COLO829 (cell line): ENCODE measurements at regions not wholly inside any gene's neighbourhood (a gene's known extent, or its start where the extent isn't known, plus 50 kb on each side); places are given as distances from the start of the nearest gene placed in this dataset.

Experiments used
- DNase-seq: peaks from one replicate; pipeline ENCODE4 v3.0.0; 2012; ENCODE audit warnings: low spot score

GRCh38 chr4:56240554-56241174, 146.6 kb downstream of the AASDH start:
- DNase-seq = no peak

- no peak for DNase-seq
Measured at GRCh38 chr4:56238251-56238650, 149.0 kb downstream of the AASDH start.

DNA sequence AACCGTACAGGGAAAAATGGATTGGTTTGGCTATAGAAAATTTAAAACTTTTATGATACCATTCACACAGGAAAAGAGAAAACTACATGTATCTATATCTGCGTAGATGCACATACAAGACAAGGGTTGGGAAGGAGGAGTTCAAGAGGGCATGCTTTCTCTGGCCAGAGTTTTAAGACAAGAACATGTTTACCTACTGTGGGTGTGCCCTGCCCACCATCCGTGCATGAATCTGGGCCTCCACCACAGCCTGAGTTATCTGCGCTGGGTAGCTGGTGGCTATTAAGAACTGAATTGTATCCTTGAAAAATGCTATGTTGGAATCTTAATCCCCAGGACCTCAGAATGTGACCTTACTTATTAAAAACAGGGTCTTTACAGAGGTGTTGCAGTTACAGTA, 151.6 kb downstream of the AASDH start:
- no peak for DNase-seq

DNA sequence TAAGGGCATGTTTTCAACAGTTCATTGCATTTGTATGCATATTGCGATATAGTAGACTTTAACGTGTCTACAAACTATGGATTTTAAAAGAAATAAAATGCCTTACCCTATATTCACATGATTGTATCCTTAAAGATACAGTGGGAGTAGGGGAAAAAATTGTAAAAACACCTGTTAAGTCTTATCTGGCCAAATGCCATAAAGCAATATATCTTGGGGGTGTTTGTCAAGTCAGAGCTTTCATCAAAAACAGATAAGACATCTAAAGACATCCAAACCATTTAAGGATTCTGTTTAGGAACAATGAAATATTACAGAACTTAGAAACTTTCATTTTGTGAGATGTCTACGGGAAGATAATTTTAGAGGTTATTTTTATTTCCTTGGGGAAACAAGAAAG, 152.3 kb downstream of the AASDH start:
- DNase-seq = no peak

- no peak for DNase-seq
Measured at GRCh38 chr4:56234098-56234497, 153.2 kb downstream of the AASDH start.

- DNase-seq = no peak
Measured at GRCh38 chr4:56231410-56231809, 155.9 kb downstream of the AASDH start.

GRCh38 chr4:56229947-56230346, 157.3 kb downstream of the AASDH start:
- no peak for DNase-seq

DNA sequence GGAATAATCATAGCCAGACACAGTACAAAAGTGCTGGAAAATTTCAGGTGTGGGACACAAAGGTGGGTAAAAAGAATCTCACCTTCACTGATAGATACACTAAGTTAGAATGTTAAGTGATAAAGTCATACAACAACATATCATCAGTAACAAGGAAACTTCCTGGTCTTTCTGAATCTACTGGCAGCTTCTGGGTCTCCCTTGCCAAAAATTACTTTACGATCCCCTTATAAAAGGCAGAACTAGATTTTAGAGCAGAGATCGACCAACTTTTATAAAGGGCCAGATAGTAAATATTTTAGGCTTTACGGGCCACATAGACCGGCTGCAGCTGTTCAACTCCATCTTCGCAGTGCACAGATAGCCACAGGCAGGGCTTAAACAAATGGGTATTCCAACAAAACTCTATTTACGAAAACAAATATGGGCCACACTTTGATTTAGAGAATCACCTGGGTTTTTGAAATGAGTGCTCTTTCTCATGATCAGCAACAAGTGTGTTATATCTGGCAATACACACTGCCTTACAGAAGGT, 159.9 kb downstream of the AASDH start:
- DNase-seq = no peak

DNA sequence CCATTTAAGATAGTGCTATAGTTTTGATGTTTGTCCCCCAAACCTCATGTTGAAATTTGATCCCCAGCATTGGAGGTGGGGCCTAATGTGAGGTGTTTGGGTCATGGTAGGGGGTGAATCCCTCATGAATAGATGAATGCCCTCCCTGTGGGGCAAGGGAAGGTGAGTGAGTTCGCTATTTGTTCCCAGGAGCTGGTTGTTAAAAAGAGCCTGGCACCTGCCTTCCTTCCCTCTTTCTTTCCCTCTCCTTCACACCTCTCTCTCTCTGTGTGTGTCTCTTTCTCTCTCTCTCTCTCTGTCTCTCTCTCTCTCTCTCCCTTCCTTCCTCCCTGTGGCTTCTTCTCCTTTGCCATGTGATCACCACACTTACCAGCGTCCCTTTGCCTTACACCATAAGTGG, 160.7 kb downstream of the AASDH start:
- no peak for DNase-seq

DNA sequence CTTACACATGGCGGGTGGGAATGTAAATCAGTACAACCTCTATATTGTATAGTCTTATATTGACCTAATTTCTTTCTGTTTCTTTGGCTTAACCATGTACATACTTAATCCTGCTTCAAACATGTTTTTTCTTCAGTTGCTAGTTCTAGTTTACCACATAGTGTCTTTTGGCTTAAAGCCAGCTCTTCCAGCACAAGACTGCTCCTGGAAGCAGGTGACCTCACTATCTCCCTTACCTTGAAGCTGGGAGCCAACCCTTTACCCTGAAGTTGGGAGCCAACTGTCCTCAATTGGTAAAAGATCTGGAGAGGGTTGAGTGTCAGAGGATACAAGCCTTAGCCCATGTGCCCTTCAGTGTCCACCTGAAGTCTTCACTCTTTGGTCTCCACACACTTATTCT, 162.7 kb downstream of the AASDH start:
- DNase-seq = no peak

DNA sequence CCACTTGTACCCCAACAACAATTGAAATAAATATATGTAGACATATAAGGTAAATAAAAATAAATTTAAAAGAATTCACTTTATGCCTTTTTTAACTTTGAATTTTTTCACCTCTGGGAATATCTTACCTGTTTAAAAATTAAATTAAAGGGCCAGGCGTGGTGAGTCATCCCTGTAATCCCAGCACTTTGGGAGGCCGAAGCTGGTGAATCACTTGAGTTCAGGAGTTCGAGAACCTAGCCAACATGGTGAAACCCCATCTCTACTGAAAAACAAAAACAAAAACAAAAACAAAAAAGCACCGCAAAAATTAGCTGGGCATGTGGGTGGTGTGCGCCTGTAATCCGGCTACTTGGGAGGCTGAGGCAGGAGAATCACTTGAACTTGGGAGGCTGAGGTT, 164.8 kb downstream of the AASDH start:
- DNase-seq = no peak

DNA sequence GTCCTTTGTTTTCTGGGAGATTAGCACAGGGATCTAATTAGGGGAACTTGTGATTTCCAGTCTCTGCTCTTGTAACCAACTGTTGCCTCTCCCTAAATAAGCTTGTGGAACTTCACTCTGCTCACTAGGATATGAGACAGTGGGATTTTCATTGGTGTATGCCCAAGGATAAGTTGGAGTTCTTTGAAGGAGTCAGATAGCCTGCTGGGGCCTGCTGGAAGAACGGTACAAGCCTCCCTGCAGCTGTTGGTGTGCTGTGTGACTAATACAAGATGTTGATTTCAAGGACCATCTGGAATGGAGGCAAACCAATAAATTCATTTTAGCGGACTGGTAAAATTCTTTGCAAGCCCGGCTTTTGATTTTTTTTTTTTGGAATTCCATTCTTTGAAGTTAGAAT, 167.0 kb downstream of the AASDH start:
- DNase-seq = no peak

DNA sequence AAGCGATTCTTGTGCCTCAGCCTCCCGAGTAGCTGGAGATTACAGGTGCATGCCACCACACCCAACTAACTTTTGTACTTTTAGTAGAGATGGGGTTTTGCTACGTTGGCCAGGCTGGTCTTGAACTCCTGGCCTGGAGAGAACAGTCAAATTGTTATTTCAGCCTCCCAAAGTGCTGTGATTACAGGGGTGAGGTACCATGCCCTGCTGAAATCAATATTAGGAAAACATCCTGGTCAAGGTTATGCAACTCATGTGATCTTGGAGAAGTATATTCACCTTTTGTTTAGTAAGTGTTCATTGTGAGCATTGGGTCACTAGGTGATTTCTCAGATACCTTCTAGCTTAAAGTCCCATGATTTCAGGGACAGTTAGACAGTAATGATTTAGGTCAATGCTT, 167.8 kb downstream of the AASDH start:
- no peak for DNase-seq

- no peak for DNase-seq
Measured at GRCh38 chr4:56218230-56218895, 168.9 kb downstream of the AASDH start.

- DNase-seq = no peak
Measured at GRCh38 chr4:56217343-56217890, 169.9 kb downstream of the AASDH start.

- peak; percentile 33 for DNase-seq
Measured at GRCh38 chr4:56215901-56216300, 171.4 kb downstream of the AASDH start.

- DNase-seq = no peak
Measured at GRCh38 chr4:56215141-56215783, 172.0 kb downstream of the AASDH start.

- no peak for DNase-seq
Measured at GRCh38 chr4:56213543-56213942, 173.7 kb downstream of the AASDH start.

GRCh38 chr4:56212774-56213173, 174.5 kb downstream of the AASDH start:
- DNase-seq = no peak

DNA sequence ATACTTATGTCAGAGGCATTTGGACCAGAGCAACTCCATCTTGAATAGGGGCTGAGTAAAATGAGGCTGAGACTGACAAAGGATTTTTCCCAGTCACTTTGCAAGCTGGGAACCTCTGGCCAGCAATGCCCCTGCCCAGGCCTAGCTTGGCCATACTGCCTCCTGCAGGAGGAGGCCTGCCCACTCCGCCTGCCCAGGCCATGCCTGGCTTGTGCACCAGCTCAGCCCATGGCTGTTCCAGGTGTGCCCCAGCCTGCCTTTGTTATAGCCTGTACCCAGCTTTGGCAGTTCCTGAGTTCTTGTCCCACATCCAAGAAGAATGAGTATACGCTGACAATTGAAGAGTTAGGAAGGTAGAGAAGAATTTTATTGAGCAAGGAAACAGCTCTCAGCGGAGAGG, 176.1 kb downstream of the AASDH start:
- DNase-seq = no peak

- DNase-seq = no peak
Measured at GRCh38 chr4:56210397-56210796, 176.9 kb downstream of the AASDH start.

DNA sequence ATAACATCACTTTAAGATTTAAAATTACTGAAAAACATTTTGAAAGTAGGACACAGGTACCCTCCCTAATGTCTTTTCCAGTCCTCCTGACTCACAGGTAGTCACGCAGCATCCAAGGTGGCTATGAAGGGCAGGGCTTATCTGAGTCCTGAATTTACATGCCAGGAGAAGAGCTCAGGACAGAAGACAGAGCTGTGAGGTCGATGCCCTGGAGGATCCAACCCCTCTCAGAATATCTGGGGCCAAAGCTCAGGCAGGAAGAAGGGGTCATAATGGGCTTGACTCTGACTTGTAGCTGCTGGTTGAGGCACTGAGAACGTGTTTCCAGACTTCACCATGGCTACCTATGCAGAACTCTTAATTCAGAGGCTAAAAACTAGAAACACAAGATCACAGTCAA, 177.5 kb downstream of the AASDH start:
- no peak for DNase-seq

DNA sequence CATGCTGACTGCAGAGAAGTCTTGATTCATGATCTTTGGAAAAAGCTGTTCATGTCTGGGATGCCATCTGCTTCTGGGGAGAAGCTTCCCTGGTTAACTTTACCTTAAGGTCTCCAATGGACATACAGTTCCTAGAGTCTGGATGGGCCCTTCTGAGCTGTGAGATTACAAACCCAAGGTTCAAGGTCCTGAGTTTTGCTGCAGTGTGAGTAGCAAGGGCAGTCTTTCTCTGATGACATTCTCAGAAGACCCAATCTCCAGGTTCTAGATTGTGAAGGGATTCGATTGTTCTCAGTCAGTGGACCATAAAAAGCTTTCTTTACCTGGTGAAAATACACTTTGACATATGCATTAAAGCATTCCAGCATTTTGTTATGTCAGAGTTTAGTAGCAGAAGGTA, 179.2 kb downstream of the AASDH start:
- no peak for DNase-seq
